ENCODE measurements at regions not wholly inside any gene's neighbourhood (a gene's known extent, or its start where the extent isn't known, plus 50 kb on each side); places are given as distances from the start of the nearest gene placed in this dataset.

DNA sequence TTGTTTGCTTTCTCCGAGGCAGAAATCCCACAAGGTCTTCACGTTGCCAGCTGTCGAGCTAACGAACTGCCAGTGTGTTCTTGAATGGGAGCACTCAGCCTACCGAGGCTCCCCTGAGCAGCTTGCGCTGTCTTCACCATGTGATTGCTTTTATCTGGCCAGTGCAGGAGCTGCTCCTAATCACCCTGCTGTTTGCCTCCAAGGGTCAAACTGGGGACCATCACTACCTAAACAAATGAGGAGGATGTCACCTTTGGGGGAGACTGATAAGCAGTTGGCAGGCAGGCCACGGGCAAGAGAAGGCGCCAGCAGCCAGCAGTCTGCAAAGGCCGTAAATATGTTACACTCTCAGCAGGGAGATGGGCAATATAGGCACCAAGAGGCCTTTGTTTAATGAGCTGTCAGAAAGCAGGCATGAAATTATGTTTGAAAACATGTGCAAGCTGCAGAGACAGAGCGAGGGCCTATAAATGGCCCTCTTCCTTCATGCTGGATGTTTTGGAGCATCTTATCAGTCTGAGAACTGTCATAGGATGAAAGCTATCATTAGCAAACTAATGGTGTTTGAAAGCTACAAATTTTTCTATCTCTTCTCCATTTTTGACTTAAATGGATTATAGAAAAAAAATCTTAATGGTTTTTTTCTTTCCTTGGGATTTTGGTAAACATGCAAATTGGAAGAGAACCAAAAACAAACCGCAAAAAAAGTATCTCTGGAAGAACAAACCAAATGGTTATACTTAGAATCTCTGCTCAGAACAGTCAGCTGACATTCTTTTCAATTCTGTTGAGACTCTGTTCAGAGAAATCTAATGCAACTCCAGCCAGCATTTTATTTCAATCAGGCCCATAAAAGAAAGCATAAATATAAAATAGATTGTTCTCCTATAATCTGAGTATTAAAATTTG, 267.3 kb upstream of the NPVF start:
- H3K36me3 ChIP-seq (ENCODE audit: control insufficient read depth, insufficient read depth, low read length) = no peaks in the 10 kb centered on the region
- TF ChIP-seq, protein P1, sequence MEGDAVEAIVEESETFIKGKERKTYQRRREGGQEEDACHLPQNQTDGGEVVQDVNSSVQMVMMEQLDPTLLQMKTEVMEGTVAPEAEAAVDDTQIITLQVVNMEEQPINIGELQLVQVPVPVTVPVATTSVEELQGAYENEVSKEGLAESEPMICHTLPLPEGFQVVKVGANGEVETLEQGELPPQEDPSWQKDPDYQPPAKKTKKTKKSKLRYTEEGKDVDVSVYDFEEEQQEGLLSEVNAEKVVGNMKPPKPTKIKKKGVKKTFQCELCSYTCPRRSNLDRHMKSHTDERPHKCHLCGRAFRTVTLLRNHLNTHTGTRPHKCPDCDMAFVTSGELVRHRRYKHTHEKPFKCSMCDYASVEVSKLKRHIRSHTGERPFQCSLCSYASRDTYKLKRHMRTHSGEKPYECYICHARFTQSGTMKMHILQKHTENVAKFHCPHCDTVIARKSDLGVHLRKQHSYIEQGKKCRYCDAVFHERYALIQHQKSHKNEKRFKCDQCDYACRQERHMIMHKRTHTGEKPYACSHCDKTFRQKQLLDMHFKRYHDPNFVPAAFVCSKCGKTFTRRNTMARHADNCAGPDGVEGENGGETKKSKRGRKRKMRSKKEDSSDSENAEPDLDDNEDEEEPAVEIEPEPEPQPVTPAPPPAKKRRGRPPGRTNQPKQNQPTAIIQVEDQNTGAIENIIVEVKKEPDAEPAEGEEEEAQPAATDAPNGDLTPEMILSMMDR (IDR thresholded peaks at IDR 0.05) = no peak
- no peak overlapping the region for H3K27ac ChIP-seq
- H3K4me3 ChIP-seq (ENCODE audit: low read depth, low read length) = no peak overlapping the region
- no peaks in the 10 kb centered on the region for H3K4me1 ChIP-seq
- no peak overlapping the region for H3K9ac ChIP-seq
- no peaks in the 10 kb centered on the region for H3K79me2 ChIP-seq
- no peak overlapping the region for H2AFZ ChIP-seq
- no peaks in the 10 kb centered on the region for H3K27me3 ChIP-seq (ENCODE audit: control insufficient read depth, insufficient read depth, low read length)
- no peaks in the 10 kb centered on the region for H3K9me3 ChIP-seq (ENCODE audit: control insufficient read depth, low read length)
- no peak overlapping the region for H3K4me2 ChIP-seq (ENCODE audit: low read length)

DNA sequence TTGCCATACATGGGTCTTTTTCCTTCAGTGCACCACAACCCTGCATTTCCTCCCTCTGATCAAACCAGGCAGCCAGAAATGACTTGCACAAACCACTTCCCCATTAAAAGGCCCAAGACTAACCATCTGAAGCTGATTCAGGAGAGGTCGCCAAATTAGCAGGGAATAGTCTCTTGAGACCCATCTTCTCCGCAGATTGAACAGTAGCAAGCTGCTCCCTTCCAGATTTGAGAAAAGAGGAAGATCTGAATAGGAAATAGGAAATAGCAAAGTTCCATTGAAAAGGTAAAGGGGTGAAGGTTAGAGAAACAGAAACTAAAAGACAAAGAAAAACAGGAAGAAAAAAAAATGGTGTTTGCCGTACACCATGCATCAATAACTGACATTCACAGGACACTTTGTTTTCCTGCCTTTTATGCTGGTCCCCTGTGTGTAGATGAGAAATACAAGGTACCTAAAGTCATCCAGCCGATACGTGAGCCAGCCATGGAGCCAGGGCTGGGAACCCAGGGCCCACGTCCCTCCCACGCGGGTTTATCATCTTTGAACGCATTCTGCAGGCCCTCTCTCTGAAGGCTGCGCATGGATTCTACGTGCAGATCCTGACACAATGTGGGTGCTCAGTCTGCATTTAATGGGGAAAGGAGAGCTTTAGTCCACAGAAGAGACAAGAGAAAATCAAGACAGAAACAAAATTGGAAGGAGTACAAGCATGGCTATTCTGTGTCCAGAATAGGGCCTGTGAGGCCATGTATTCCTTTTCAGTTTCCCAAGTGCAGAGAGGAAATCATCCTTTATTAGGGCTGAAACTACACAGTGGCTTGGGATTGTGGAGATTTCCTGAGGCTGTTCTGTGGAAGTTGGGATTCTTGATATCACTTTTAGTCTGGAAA, 268.4 kb upstream of the NPVF start:
- Histone ChIP-seq H3K27me3 (ENCODE audit: control insufficient read depth, insufficient read depth, low read length) (no peaks in the 10 kb centered on the region), H3K9ac (no peak overlapping the region), H3K4me1 (no peaks in the 10 kb centered on the region), H3K36me3 (ENCODE audit: control insufficient read depth, insufficient read depth, low read length) (no peaks in the 10 kb centered on the region), H3K4me3 (ENCODE audit: low read depth, low read length) (no peak overlapping the region), H3K79me2 (no peaks in the 10 kb centered on the region), H2AFZ (no peak overlapping the region), H3K4me2 (ENCODE audit: low read length) (no peak overlapping the region), H3K27ac (no peak overlapping the region), H3K9me3 (ENCODE audit: control insufficient read depth, low read length) (no peaks in the 10 kb centered on the region)
- TF ChIP-seq, protein P1 (IDR thresholded peaks at IDR 0.05) = no peak

DNA sequence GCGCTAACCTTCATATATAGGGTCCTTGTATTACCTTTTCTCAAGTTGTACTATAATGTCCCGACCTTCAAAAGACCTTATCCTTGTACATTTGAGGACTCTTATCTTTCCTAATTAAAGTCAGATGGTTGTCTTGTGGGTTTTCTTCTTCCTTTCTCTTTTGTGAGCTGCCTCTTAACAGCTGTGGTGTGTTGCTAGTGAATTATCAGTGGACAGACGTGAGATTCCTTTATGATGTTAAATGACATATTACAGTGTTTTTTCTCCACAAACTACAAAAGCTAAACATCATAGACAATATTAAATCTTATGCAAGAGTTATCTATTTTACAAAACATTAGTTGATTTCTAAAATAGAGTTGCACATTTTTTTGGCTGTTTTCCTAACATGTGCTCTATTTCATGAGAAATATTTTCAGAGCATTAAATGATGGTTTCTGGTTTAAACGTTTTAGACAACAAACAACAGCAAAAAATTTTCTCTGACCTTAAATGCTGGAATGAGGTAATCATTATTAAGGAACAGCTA, 272.2 kb upstream of the NPVF start:
- H3K4me3 ChIP-seq (ENCODE audit: low read depth, low read length) = no peak overlapping the region
- H3K27me3 ChIP-seq (ENCODE audit: control insufficient read depth, insufficient read depth, low read length) = no peaks in the 10 kb centered on the region
- H3K9ac ChIP-seq = no peak overlapping the region
- no peaks in the 10 kb centered on the region for H3K9me3 ChIP-seq (ENCODE audit: control insufficient read depth, low read length)
- TF ChIP-seq, protein P1 (IDR thresholded peaks at IDR 0.05) = no peak
- no peaks in the 10 kb centered on the region for H3K36me3 ChIP-seq (ENCODE audit: control insufficient read depth, insufficient read depth, low read length)
- H3K27ac ChIP-seq = no peak overlapping the region
- no peaks in the 10 kb centered on the region for H3K79me2 ChIP-seq
- no peak overlapping the region for H2AFZ ChIP-seq
- no peak overlapping the region for H3K4me2 ChIP-seq (ENCODE audit: low read length)
- H3K4me1 ChIP-seq = no peaks in the 10 kb centered on the region

DNA sequence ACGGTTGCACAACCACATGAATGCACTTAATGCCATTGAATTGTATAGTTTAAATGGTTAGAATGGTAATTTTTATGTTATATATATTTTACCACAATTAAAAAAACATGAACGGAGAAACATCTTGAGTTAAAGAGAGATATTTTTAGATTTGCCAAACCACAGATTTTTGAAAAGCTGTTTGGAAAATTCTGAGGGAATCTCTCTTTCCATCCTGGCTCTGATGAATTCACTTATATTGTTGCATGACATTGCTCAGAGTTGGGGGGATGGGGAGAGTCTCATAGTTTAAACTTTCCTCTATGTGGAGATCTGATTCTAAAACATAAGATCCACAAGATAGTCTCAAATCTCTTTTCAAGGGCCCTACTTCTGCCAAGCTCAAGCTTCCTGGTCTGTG, 275.0 kb upstream of the NPVF start:
- Histone ChIP-seq H2AFZ (no peak overlapping the region), H3K27ac (no peak overlapping the region), H3K36me3 (ENCODE audit: control insufficient read depth, insufficient read depth, low read length) (no peaks in the 10 kb centered on the region)

More for the DNA sequence above, 275.0 kb upstream of the NPVF start:
- Histone ChIP-seq H3K9ac (no peak overlapping the region), H3K4me1 (no peaks in the 10 kb centered on the region), H3K9me3 (ENCODE audit: control insufficient read depth, low read length) (no peaks in the 10 kb centered on the region), H3K4me3 (ENCODE audit: low read depth, low read length) (no peak overlapping the region), H3K27me3 (ENCODE audit: control insufficient read depth, insufficient read depth, low read length) (no peaks in the 10 kb centered on the region), H3K4me2 (ENCODE audit: low read length) (no peak overlapping the region), H3K79me2 (no peaks in the 10 kb centered on the region)
- TF ChIP-seq, protein P1 (IDR thresholded peaks at IDR 0.05) = no peak
